GM19240 (cell line): ENCODE measurements at regions not wholly inside any gene's neighbourhood (a gene's known extent, or its start where the extent isn't known, plus 50 kb on each side); places are given as distances from the start of the nearest gene placed in this dataset.
"Not testable (repeated sequence)": the region's sequence is repeated elsewhere in the genome, so short reads cannot be mapped to it uniquely, and the experiment has no call there.

Experiments used
- DNase-seq: peaks from one replicate; pipeline ENCODE4 v3.0.0; 2011; ENCODE audit warnings: low spot score; ENCODE audit not compliant: insufficient read length

- DNase-seq = not testable (repeated sequence)
Measured at GRCh38 chr5:92216852-92217251, 833.7 kb upstream of the ARRDC3 start.

- no peak for DNase-seq
Measured at GRCh38 chr5:92215116-92215515, 832.0 kb upstream of the ARRDC3 start.

- DNase-seq = no peak
Measured at GRCh38 chr5:92208265-92208664, 825.1 kb upstream of the ARRDC3 start.

GRCh38 chr5:92207151-92207550 lies 824.0 kb upstream of the ARRDC3 start:
- no peak for DNase-seq

GRCh38 chr5:92206681-92207080 lies 823.6 kb upstream of the ARRDC3 start:
- DNase-seq = no peak

- DNase-seq = not testable (repeated sequence)
Measured at GRCh38 chr5:92199035-92199434, 815.9 kb upstream of the ARRDC3 start.

GRCh38 chr5:92181656-92182055 lies 798.5 kb upstream of the ARRDC3 start:
- DNase-seq = no peak

- DNase-seq = no peak
Measured at GRCh38 chr5:92180391-92180790, 797.3 kb upstream of the ARRDC3 start.

- no peak for DNase-seq
Measured at GRCh38 chr5:92179651-92180050, 796.5 kb upstream of the ARRDC3 start.

- no peak for DNase-seq
Measured at GRCh38 chr5:92177926-92178487, 794.9 kb upstream of the ARRDC3 start.

- DNase-seq = no peak
Measured at GRCh38 chr5:92163906-92164305, 780.8 kb upstream of the ARRDC3 start.

- no peak for DNase-seq
Measured at GRCh38 chr5:92147798-92148197, 764.7 kb upstream of the ARRDC3 start.

- DNase-seq = no peak
Measured at GRCh38 chr5:92147266-92147665, 764.1 kb upstream of the ARRDC3 start.

- no peak for DNase-seq
Measured at GRCh38 chr5:92145852-92146251, 762.7 kb upstream of the ARRDC3 start.

- no peak for DNase-seq
Measured at GRCh38 chr5:92144824-92145223, 761.7 kb upstream of the ARRDC3 start.

- DNase-seq = not testable (repeated sequence)
Measured at GRCh38 chr5:92132294-92132908, 749.3 kb upstream of the ARRDC3 start.

- no peak for DNase-seq
Measured at GRCh38 chr5:92126182-92126581, 743.1 kb upstream of the ARRDC3 start.

- no peak for DNase-seq
Measured at GRCh38 chr5:92119110-92119509, 736.0 kb upstream of the ARRDC3 start.

- no peak for DNase-seq
Measured at GRCh38 chr5:92106808-92107207, 723.7 kb upstream of the ARRDC3 start.

GRCh38 chr5:92104126-92104525 lies 721.0 kb upstream of the ARRDC3 start:
- DNase-seq = no peak

- DNase-seq = no peak
Measured at GRCh38 chr5:92102313-92102712, 719.2 kb upstream of the ARRDC3 start.

GRCh38 chr5:92092239-92092638 lies 709.1 kb upstream of the ARRDC3 start:
- no peak for DNase-seq

- no peak for DNase-seq
Measured at GRCh38 chr5:92086059-92086811, 703.1 kb upstream of the ARRDC3 start.
